Activated naive CD4-positive, alpha-beta T cell treated with anti-CD3 and anti-CD28 coated beads for 36 hours (primary cell): ENCODE measurements at regions not wholly inside any gene's neighbourhood (a gene's known extent, or its start where the extent isn't known, plus 50 kb on each side); places are given as distances from the start of the nearest gene placed in this dataset.
"Not testable (repeated sequence)": the region's sequence is repeated elsewhere in the genome, so short reads cannot be mapped to it uniquely, and the experiment has no call there.

Experiments used
- CTCF ChIA-PET: fragments of 350-600 bp; sonication (Branson Sonifier 250); formaldehyde crosslinking; loops from one replicate; lab custom pipeline; 2021; ENCODE audit warnings: antibody characterized with exemption; lab: Charles Lee
- DNase-seq: peaks from one replicate; pipeline ENCODE4 v3.0.0-alpha.2; 2020
- H3K27ac Mint-ChIP-seq: one replicate; pipeline ENCODE4 v1.8.0; 2021; ENCODE audit warnings: mild to moderate bottlenecking, mixed read lengths
- H3K27me3 Mint-ChIP-seq: one replicate; pipeline ENCODE4 v1.8.0; 2021; ENCODE audit warnings: low read depth, mixed read lengths
- H3K36me3 Mint-ChIP-seq: one replicate; pipeline ENCODE4 v1.8.0; 2021; ENCODE audit warnings: low read depth, mixed read lengths
- H3K4me1 Mint-ChIP-seq: one replicate; pipeline ENCODE4 v1.8.0; 2021; ENCODE audit warnings: low read depth, mixed read lengths
- H3K4me3 Mint-ChIP-seq: one replicate; pipeline ENCODE4 v1.8.0; 2021; ENCODE audit warnings: mild to moderate bottlenecking, moderate library complexity, mixed read lengths
- H3K9me3 Mint-ChIP-seq: one replicate; pipeline ENCODE4 v1.8.0; 2021; ENCODE audit warnings: mixed read lengths
- intact Hi-C: fragments of 100-400 bp; cut with micrococcal nuclease; formaldehyde crosslinking; loops from one replicate; pipeline ENCODE4 v1.15.1; 2023

DNA sequence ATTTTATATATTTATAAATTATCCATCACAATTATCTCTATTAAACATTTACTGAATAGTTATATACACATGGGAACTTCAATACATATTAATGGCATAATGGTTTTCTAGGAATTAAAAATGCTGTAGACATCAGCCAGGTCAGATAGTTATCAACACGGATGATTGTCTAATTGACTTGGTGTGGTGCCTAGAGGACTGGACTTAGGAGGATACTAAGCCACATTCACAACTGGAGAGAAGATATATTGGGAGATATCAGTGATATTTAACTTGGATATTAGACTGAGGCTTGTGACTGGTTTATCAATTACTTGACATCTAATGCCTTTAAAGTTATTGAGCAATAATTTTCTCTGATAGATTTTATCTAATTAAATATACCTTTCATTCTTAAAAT is 794.5 kb upstream of the ANO3 start:
- Mint-ChIP-seq H3K36me3 (no peaks in the 10 kb centered on the region), H3K27ac (no peak overlapping the region), H3K9me3 (peaks cover 4% of the 10 kb centered on the region), H3K4me3 (no peak overlapping the region), H3K4me1 (no peaks in the 10 kb centered on the region), H3K27me3 (no peaks in the 10 kb centered on the region)
- intact Hi-C loops: no loop called here
- CTCF ChIA-PET: no interaction called here
- DNase-seq: no peak

DNA sequence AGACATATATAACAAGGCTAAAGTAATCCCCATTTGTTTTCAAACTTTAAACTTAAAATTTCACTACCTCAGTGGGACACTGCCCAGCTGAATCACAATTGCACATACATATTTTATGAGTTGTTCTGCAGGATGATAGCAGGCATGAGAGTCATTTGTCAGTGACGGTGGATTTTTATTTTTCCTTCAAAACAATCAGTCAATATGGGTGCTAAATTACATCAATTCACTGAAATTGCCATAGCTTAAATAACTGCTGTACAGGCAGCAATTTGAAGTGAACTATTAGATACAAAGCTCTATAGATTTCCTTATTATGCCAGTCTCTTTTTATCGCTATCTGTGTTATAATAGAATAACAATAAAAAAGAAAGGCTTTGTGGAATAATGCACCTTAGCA is 784.6 kb upstream of the ANO3 start:
- CTCF ChIA-PET: no interaction called here
- intact Hi-C loops: no loop called here
- Mint-ChIP-seq H3K36me3 (no peaks in the 10 kb centered on the region), H3K27me3 (no peaks in the 10 kb centered on the region), H3K4me3 (no peak overlapping the region), H3K9me3 (peaks cover 10% of the 10 kb centered on the region), H3K4me1 (no peaks in the 10 kb centered on the region), H3K27ac (no peak overlapping the region)
- no peak for DNase-seq

DNA sequence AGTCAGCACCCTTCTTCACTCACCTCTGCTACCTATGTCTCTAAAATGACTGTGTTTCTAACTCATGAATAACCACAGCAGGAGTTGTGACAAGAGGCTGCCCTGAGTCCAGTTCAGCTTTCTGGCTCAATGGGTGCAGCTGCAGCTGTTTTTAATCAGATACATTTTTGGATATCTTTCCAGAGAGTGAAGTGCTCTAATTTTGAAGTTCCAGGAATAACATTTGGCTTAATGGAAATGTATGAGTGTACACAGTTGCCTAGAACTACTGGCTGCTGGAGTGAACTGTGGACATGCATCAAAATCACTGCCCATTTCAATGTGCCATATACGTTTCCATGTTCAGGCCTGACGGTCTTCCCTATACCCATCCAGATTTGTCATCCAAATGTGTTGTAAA is 769.5 kb upstream of the ANO3 start:
- H3K36me3 Mint-ChIP-seq: no peaks in the 10 kb centered on the region
- no peaks in the 10 kb centered on the region for H3K27me3 Mint-ChIP-seq
- no peak overlapping the region for H3K27ac Mint-ChIP-seq
- peaks cover 13% of the 10 kb centered on the region for H3K9me3 Mint-ChIP-seq
- H3K4me1 Mint-ChIP-seq: no peaks in the 10 kb centered on the region
- intact Hi-C loops: no loop called here
- no peak for DNase-seq
- no peak overlapping the region for H3K4me3 Mint-ChIP-seq
- CTCF ChIA-PET: no interaction called here

DNA sequence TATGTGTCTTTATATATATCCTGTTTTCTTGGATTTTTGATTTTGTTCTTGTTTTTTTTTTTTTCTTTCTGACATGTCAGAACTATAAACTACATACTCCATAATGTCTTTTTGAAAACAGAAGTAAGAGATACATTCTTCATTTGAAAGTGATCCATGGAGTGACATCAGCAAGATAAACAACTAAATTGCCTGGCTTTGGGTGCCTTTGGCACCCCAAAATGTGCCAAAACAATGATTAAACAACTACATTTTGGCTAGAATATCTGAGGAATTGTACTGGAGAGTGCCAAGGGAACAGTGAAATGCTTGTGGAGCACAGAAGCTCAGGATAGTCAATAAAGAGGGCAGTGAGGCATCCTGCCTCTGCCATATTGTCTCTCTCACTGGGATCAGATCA is 766.1 kb upstream of the ANO3 start:
- Mint-ChIP-seq H3K27me3 (no peaks in the 10 kb centered on the region), H3K4me3 (no peak overlapping the region), H3K36me3 (no peaks in the 10 kb centered on the region), H3K27ac (no peak overlapping the region), H3K9me3 (peaks cover 9% of the 10 kb centered on the region), H3K4me1 (no peaks in the 10 kb centered on the region)
- intact Hi-C loops: no loop called here
- DNase-seq: no peak
- CTCF ChIA-PET: interaction anchor here (0.6 kb wide), 1 partner anchor 423 kb away, joined by 3 read pairs; no protein-coding TSS in a partner anchor

DNA sequence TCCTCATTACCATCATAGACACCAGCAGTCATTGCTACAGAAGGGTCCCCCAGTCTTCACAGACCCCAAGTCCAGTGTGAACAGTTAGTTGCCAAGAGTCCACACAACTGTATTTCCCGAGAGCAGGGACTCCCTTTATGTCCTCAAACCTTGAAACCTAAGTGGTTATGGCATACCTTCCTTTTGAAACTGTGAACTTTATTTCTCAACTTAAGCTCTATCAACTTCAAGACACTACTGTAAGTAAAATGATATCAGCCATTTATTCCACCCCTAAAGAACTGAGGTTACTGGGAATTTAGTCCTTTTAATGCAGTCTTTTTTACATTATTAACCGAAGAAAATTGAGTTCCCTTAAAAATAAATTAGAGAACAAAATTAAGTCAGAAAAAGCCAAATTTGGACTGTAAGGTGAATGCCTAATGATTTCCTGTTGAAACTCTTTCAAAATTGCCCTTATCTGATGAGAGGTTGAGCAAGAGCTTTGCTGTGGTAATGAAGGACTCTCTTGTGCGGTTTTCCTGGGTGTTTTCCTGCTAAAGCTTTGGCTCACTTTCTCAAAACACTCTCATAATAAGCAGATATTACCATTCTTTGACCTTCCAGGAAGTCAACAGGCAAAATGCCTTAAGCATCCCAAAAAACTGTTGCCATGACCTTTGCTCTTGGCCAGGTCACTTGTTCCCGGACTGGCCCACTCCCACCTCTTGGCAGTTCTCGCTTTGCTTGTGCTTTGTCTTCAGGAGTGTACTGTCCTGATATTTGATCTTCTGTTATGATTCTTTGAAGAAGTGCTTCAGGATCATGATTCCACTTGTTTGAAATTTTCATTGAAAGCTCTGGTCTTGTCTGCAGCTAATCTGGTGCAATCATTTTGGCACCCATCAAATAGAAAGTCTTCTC is 765.4 kb upstream of the ANO3 start:
- Mint-ChIP-seq H3K27me3 (no peaks in the 10 kb centered on the region), H3K27ac (no peak overlapping the region), H3K4me3 (no peak overlapping the region), H3K4me1 (no peaks in the 10 kb centered on the region), H3K9me3 (peaks cover 9% of the 10 kb centered on the region), H3K36me3 (no peaks in the 10 kb centered on the region)
- no peak for DNase-seq
- intact Hi-C loops: no loop called here
- CTCF ChIA-PET: no interaction called here

DNA sequence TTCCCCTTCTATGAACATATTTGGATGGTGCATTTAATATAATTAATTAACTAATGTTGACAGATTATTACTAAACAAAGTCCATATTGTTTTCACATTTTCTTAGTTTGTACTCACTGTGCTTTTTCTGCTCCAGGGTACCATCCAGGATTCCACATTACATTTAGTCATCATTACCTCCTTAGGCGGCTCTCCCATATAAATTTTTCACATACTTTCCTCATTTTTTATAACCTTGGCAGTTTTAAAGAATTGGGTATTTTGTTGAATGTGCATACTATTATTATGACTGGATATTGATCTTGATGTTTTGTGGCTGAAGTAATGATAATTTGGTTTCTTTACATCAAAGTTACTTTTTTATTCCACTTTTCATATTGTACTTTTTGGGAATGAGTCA is 755.6 kb upstream of the ANO3 start:
- no peaks in the 10 kb centered on the region for H3K36me3 Mint-ChIP-seq
- H3K4me1 Mint-ChIP-seq: no peaks in the 10 kb centered on the region
- H3K9me3 Mint-ChIP-seq: peaks cover 9% of the 10 kb centered on the region
- H3K4me3 Mint-ChIP-seq: no peak overlapping the region
- no peak overlapping the region for H3K27ac Mint-ChIP-seq
- intact Hi-C loops: no loop called here
- H3K27me3 Mint-ChIP-seq: no peaks in the 10 kb centered on the region
- CTCF ChIA-PET: no interaction called here
- DNase-seq: no peak

DNA sequence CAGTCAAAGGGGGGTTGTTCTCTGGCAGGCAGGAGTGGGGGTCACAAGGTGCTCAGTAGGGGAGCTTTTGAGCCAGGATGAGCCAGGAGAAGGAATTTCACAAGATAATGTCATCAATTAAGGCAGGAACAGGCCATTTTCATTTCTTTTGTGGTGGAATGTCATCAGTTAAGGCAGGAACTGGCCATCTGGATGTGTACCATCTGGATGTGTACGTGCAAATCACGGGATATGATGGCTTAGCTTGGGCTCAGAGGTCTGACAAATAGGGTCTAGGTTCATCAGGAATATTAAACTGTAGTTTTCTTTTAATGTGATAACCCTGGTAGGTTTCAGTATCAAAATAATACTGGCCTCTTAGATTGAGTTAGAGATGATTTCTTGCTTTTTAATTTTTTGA is 752.4 kb upstream of the ANO3 start:
- H3K27ac Mint-ChIP-seq, DNase-seq, H3K4me3 Mint-ChIP-seq, H3K27me3 Mint-ChIP-seq, H3K4me1 Mint-ChIP-seq, CTCF ChIA-PET, H3K36me3 Mint-ChIP-seq, intact Hi-C loops: not testable (repeated sequence)
- H3K9me3 Mint-ChIP-seq: peaks cover 12% of the 10 kb centered on the region

DNA sequence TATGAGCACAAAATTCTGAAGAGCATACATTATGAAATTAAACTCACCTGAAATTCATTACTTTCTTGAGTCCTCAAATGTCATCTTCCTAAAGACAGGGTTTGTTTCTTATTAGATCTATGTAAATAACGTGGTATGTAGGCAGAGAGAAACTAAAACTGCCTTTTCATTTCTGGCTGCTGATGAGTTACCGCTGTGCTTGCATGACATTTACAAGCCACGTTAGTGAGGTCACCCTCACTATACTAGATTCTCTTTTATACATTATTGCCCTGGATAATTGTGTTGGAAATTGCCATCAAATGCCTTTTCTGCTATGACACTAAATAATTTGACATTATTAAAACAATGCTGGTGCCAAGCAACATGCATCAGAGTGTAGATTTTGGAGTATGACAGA is 748.3 kb upstream of the ANO3 start:
- Mint-ChIP-seq H3K36me3 (no peaks in the 10 kb centered on the region), H3K27me3 (no peaks in the 10 kb centered on the region), H3K4me3 (no peak overlapping the region), H3K9me3 (peaks cover 14% of the 10 kb centered on the region), H3K4me1 (no peaks in the 10 kb centered on the region), H3K27ac (no peak overlapping the region)
- no peak for DNase-seq
- CTCF ChIA-PET: no interaction called here
- intact Hi-C loops: no loop called here

DNA sequence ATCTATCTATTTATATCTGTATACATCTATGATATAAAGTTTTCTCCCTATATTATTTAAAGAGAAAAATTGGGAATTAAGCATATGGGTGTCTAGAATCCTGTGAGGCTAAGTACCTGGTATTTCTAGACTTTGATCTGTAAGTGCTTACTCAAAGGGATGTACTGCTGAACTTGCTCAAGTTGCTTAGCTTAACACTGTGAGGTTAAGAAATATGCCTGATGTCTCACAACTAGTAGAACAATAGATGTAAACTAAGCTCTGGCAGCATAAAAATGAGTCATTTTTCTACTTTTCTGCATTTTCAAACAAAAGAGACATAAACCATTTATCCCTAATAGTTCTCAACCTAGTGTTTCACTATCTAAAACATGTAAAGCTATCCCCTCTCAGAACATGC is 744.4 kb upstream of the ANO3 start:
- H3K4me1 Mint-ChIP-seq: no peaks in the 10 kb centered on the region
- intact Hi-C loops: no loop called here
- CTCF ChIA-PET: no interaction called here
- peaks cover 13% of the 10 kb centered on the region for H3K9me3 Mint-ChIP-seq
- no peak for DNase-seq
- no peak overlapping the region for H3K27ac Mint-ChIP-seq
- H3K36me3 Mint-ChIP-seq: no peaks in the 10 kb centered on the region
- no peaks in the 10 kb centered on the region for H3K27me3 Mint-ChIP-seq
- no peak overlapping the region for H3K4me3 Mint-ChIP-seq

DNA sequence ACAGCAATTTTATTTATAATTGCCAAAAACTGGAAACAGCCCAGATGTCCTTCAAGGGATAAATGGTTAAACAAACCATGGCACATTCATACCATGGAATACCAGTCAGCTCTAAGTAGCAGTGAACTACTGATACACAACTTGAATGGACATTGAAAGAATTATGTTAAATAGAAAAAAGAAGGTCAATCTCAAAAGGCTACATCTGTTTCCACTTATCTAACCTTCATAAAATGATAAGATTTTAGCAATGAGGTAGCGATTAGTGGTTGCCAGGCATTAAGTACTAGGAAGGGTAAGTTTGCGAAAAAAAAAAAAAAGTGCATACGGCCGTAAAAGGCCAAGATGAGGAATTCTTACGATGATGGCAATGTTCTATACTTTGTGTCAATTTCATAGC is 738.7 kb upstream of the ANO3 start:
- Mint-ChIP-seq H3K36me3 (no peaks in the 10 kb centered on the region), H3K9me3 (peaks cover 10% of the 10 kb centered on the region), H3K27me3 (no peaks in the 10 kb centered on the region), H3K4me3 (no peak overlapping the region), H3K4me1 (no peaks in the 10 kb centered on the region), H3K27ac (no peak overlapping the region)
- CTCF ChIA-PET: no interaction called here
- intact Hi-C loops: no loop called here
- no peak for DNase-seq

DNA sequence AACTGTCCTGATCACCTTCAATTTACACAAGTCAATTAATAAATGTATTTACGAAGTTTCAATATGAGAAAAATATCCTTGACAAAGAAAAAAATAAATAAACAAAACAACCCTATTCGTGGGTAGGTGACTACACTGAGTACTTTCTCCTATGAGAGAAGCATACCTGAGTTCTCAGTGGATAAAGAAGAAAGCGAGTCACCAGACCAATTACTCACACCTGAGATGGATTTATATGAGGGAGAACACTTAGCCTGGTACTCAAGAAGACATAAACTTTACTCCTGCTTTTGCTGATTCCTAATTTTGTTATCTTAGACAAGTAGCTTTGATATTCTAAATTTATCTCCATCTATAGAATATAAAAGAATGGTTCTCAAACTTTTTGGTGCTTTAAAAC is 735.2 kb upstream of the ANO3 start:
- Mint-ChIP-seq H3K36me3 (no peaks in the 10 kb centered on the region), H3K4me3 (no peak overlapping the region), H3K4me1 (no peaks in the 10 kb centered on the region), H3K9me3 (peaks cover 7% of the 10 kb centered on the region), H3K27ac (no peak overlapping the region), H3K27me3 (no peaks in the 10 kb centered on the region)
- CTCF ChIA-PET: interaction anchor here (0.7 kb wide), 1 partner anchor 10 kb away, joined by 3 read pairs; no protein-coding TSS in a partner anchor
- intact Hi-C loops: no loop called here
- DNase-seq: no peak

DNA sequence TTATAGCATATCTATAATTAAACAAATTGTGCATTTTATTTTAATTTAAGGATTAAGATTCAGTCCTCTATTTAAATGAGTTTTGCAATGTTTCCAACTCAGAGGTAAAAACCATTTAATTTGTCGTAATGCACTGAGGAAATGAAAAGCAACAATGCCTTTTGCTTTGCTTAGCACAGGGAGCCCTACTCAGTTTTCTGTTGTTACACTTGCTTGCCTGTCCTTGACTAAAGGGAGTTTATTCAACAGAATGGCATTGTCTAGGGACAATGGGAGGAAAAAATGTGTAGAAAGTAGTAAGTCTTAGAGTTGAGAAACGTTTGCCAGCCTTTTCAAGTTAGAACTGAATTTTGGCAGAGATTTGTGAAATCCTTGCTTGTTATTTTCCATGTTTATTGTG is 734.2 kb upstream of the ANO3 start:
- no peaks in the 10 kb centered on the region for H3K4me1 Mint-ChIP-seq
- CTCF ChIA-PET: no interaction called here
- no peaks in the 10 kb centered on the region for H3K27me3 Mint-ChIP-seq
- DNase-seq: no peak
- H3K9me3 Mint-ChIP-seq: peaks cover 3% of the 10 kb centered on the region
- intact Hi-C loops: no loop called here
- H3K36me3 Mint-ChIP-seq: no peaks in the 10 kb centered on the region
- no peak overlapping the region for H3K4me3 Mint-ChIP-seq
- H3K27ac Mint-ChIP-seq: no peak overlapping the region

DNA sequence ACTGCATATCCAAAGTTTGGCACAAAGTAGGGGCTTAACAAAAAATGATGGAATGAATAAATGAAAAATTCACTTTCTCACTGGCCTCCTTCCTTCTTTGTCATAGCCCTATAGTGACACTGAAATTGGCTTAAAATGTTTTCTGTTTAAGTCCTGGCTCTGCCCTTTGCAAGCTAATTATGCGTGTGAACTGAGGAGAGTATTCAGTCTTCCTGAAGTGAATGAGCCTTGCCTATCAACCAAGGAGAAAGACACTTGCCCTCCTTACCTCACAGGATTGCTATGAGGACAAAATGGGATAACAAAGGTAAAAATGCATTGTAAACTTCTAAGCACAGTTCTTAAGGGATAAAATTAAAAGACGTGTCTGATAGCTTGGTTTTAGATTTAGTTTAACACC is 729.8 kb upstream of the ANO3 start:
- no peaks in the 10 kb centered on the region for H3K4me1 Mint-ChIP-seq
- DNase-seq: no peak
- CTCF ChIA-PET: no interaction called here
- no peak overlapping the region for H3K4me3 Mint-ChIP-seq
- peaks cover 14% of the 10 kb centered on the region for H3K9me3 Mint-ChIP-seq
- H3K36me3 Mint-ChIP-seq: no peaks in the 10 kb centered on the region
- intact Hi-C loops: no loop called here
- H3K27ac Mint-ChIP-seq: no peak overlapping the region
- no peaks in the 10 kb centered on the region for H3K27me3 Mint-ChIP-seq
